SK-N-MC (cell line): ENCODE measurements at regions not wholly inside any gene's neighbourhood (a gene's known extent, or its start where the extent isn't known, plus 50 kb on each side); places are given as distances from the start of the nearest gene placed in this dataset.

Experiments
- EZH2 ChIP-seq: fragments of 200-600 bp; sonication (generic); IDR thresholded peaks from one replicate; pipeline ENCODE4 v1.6.1; 2017; ENCODE audit warnings: antibody characterized with exemption
- FOXP2 ChIP-seq: optimal IDR thresholded peaks from 2 replicates; pipeline ENCODE3; 2011; ENCODE audit warnings: mild to moderate bottlenecking, moderate library complexity; ENCODE audit not compliant: insufficient read depth; ENCODE audit errors: extremely low read length, control extremely low read depth
- POLR2AphosphoS5 ChIP-seq: IDR thresholded peaks from 2 replicates; pipeline ENCODE4 v1.6.1; 2012; ENCODE audit warnings: mild to moderate bottlenecking, low read depth, low read length, borderline replicate concordance

DNA sequence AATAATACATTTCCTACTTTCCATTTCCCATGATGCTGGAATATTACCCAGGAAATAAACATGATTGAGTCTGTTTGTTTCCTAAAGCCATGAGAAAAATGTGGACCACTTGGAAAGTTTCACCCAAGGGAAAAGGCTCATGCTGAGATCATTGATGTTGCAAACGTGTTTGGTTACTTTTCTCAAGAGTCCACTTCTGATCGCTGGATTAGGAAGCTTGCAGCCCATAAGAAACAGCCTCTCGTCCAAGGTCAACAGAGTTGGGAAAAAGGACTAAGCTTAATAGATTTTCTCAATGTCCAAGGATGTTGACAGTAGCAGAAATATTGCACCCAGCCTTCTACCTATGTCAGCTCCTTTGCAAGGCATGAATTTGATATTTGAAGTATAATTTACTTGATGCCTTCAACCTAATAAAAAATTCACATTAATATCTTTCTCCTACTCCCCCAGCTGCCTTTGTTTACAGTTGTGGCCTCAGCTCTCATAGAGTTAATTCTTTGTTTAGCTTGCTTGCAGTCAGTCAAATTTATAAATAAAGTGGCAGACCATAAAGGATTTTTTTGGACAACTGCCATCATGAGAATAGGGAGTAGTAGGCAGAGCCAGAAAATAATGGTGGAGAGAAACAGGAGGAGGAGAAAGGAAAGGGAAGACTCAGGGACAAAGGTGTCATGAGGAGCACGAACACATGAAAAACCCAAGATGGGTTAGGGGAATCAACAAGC lies 65.6 kb upstream of the BLTP1 start:
- TF ChIP-seq POLR2AphosphoS5 = no peak
- TF ChIP-seq EZH2 = no peak
- TF ChIP-seq FOXP2 = no peak
